ENCODE measurements at regions not wholly inside any gene's neighbourhood (a gene's known extent, or its start where the extent isn't known, plus 50 kb on each side); places are given as distances from the start of the nearest gene placed in this dataset.

- Histone ChIP-seq H3K9ac (ENCODE audit: low read length) (no peak overlapping the region), H3K27me3 (ENCODE audit: control insufficient read depth, insufficient read depth, low read length) (no peaks in the 10 kb centered on the region), H3K36me3 (ENCODE audit: control insufficient read depth, insufficient read depth, low read length) (no peaks in the 10 kb centered on the region), H3K27ac (ENCODE audit: low read depth, low read length) (no peak overlapping the region), H3K4me3 (ENCODE audit: low read length) (no peak overlapping the region), H3K4me1 (ENCODE audit: control insufficient read depth, insufficient read depth, low read length) (no peaks in the 10 kb centered on the region)
Observed at GRCh38 chr17:422196-422930, 69.8 kb upstream of the RPH3AL start.

GRCh38 chr17:420479-421175, 68.0 kb upstream of the RPH3AL start:
- H3K4me1 ChIP-seq (ENCODE audit: control insufficient read depth, insufficient read depth, low read length) = no peaks in the 10 kb centered on the region
- H3K36me3 ChIP-seq (ENCODE audit: control insufficient read depth, insufficient read depth, low read length) = no peaks in the 10 kb centered on the region
- H3K27me3 ChIP-seq (ENCODE audit: control insufficient read depth, insufficient read depth, low read length) = no peaks in the 10 kb centered on the region
- H3K4me3 ChIP-seq (ENCODE audit: low read length) = no peak overlapping the region
- H3K27ac ChIP-seq (ENCODE audit: low read depth, low read length) = no peak overlapping the region
- H3K9ac ChIP-seq (ENCODE audit: low read length) = no peak overlapping the region

- H3K4me3 ChIP-seq (ENCODE audit: low read length) = no peak overlapping the region
- no peak overlapping the region for H3K9ac ChIP-seq (ENCODE audit: low read length)
- H3K27me3 ChIP-seq (ENCODE audit: control insufficient read depth, insufficient read depth, low read length) = no peaks in the 10 kb centered on the region
- H3K36me3 ChIP-seq (ENCODE audit: control insufficient read depth, insufficient read depth, low read length) = no peaks in the 10 kb centered on the region
- H3K27ac ChIP-seq (ENCODE audit: low read depth, low read length) = no peak overlapping the region
- H3K4me1 ChIP-seq (ENCODE audit: control insufficient read depth, insufficient read depth, low read length) = no peaks in the 10 kb centered on the region
Observed at GRCh38 chr17:419073-419735, 66.6 kb upstream of the RPH3AL start.

GRCh38 chr17:418421-418751, 65.8 kb upstream of the RPH3AL start:
- H3K9ac ChIP-seq (ENCODE audit: low read length) = no peak overlapping the region
- no peaks in the 10 kb centered on the region for H3K4me1 ChIP-seq (ENCODE audit: control insufficient read depth, insufficient read depth, low read length)
- H3K27ac ChIP-seq (ENCODE audit: low read depth, low read length) = no peak overlapping the region

GRCh38 chr17:417691-418420, 65.2 kb upstream of the RPH3AL start:
- H3K4me1 ChIP-seq (ENCODE audit: control insufficient read depth, insufficient read depth, low read length) = no peaks in the 10 kb centered on the region
- H3K9ac ChIP-seq (ENCODE audit: low read length) = no peak overlapping the region
- H3K27ac ChIP-seq (ENCODE audit: low read depth, low read length) = no peak overlapping the region

More at GRCh38 chr17:418421-418751, 65.8 kb upstream of the RPH3AL start:
- Histone ChIP-seq H3K36me3 (ENCODE audit: control insufficient read depth, insufficient read depth, low read length) (peaks cover 3% of the 10 kb centered on the region), H3K27me3 (ENCODE audit: control insufficient read depth, insufficient read depth, low read length) (no peaks in the 10 kb centered on the region), H3K4me3 (ENCODE audit: low read length) (no peak overlapping the region)

GRCh38 chr17:416293-417206, 63.9 kb upstream of the RPH3AL start:
- no peak overlapping the region for H3K27ac ChIP-seq (ENCODE audit: low read depth, low read length)
- no peaks in the 10 kb centered on the region for H3K4me1 ChIP-seq (ENCODE audit: control insufficient read depth, insufficient read depth, low read length)
- peaks cover 3% of the 10 kb centered on the region for H3K36me3 ChIP-seq (ENCODE audit: control insufficient read depth, insufficient read depth, low read length)
- no peaks in the 10 kb centered on the region for H3K27me3 ChIP-seq (ENCODE audit: control insufficient read depth, insufficient read depth, low read length)
- peak overlapping the region; percentile 7 for H3K4me3 ChIP-seq (ENCODE audit: low read length)
- no peak overlapping the region for H3K9ac ChIP-seq (ENCODE audit: low read length)

More at GRCh38 chr17:417691-418420, 65.2 kb upstream of the RPH3AL start:
- Histone ChIP-seq H3K36me3 (ENCODE audit: control insufficient read depth, insufficient read depth, low read length) (peaks cover 3% of the 10 kb centered on the region), H3K4me3 (ENCODE audit: low read length) (no peak overlapping the region), H3K27me3 (ENCODE audit: control insufficient read depth, insufficient read depth, low read length) (no peaks in the 10 kb centered on the region)

- Histone ChIP-seq H3K27me3 (ENCODE audit: control insufficient read depth, insufficient read depth, low read length) (no peaks in the 10 kb centered on the region), H3K27ac (ENCODE audit: low read depth, low read length) (no peak overlapping the region), H3K36me3 (ENCODE audit: control insufficient read depth, insufficient read depth, low read length) (peaks cover 3% of the 10 kb centered on the region), H3K4me1 (ENCODE audit: control insufficient read depth, insufficient read depth, low read length) (peaks cover 6% of the 10 kb centered on the region), H3K9ac (ENCODE audit: low read length) (no peak overlapping the region), H3K4me3 (ENCODE audit: low read length) (no peak overlapping the region)
Observed at GRCh38 chr17:413706-414380, 61.2 kb upstream of the RPH3AL start.

GRCh38 chr17:413016-413350, 60.4 kb upstream of the RPH3AL start:
- Histone ChIP-seq H3K4me3 (ENCODE audit: low read length) (no peak overlapping the region), H3K27me3 (ENCODE audit: control insufficient read depth, insufficient read depth, low read length) (no peaks in the 10 kb centered on the region), H3K36me3 (ENCODE audit: control insufficient read depth, insufficient read depth, low read length) (peaks cover 3% of the 10 kb centered on the region), H3K4me1 (ENCODE audit: control insufficient read depth, insufficient read depth, low read length) (peaks cover 6% of the 10 kb centered on the region), H3K9ac (ENCODE audit: low read length) (no peak overlapping the region), H3K27ac (ENCODE audit: low read depth, low read length) (no peak overlapping the region)

- Histone ChIP-seq H3K27ac (ENCODE audit: low read depth, low read length) (no peak overlapping the region), H3K36me3 (ENCODE audit: control insufficient read depth, insufficient read depth, low read length) (peaks cover 3% of the 10 kb centered on the region), H3K27me3 (ENCODE audit: control insufficient read depth, insufficient read depth, low read length) (no peaks in the 10 kb centered on the region), H3K9ac (ENCODE audit: low read length) (no peak overlapping the region), H3K4me1 (ENCODE audit: control insufficient read depth, insufficient read depth, low read length) (peaks cover 6% of the 10 kb centered on the region), H3K4me3 (ENCODE audit: low read length) (no peak overlapping the region)
Observed at GRCh38 chr17:412211-413015, 59.8 kb upstream of the RPH3AL start.

- no peak overlapping the region for H3K4me3 ChIP-seq (ENCODE audit: low read length)
- H3K36me3 ChIP-seq (ENCODE audit: control insufficient read depth, insufficient read depth, low read length) = peaks cover 3% of the 10 kb centered on the region
- H3K4me1 ChIP-seq (ENCODE audit: control insufficient read depth, insufficient read depth, low read length) = peaks cover 6% of the 10 kb centered on the region
- no peak overlapping the region for H3K9ac ChIP-seq (ENCODE audit: low read length)
- no peaks in the 10 kb centered on the region for H3K27me3 ChIP-seq (ENCODE audit: control insufficient read depth, insufficient read depth, low read length)
- H3K27ac ChIP-seq (ENCODE audit: low read depth, low read length) = no peak overlapping the region
Observed at GRCh38 chr17:411421-412120, 59.0 kb upstream of the RPH3AL start.

Measured in rectal smooth muscle tissue (tissue), 1 donor.